Left kidney (tissue), 1 donor: ENCODE measurements at regions not wholly inside any gene's neighbourhood (a gene's known extent, or its start where the extent isn't known, plus 50 kb on each side); places are given as distances from the start of the nearest gene placed in this dataset.
"Not testable (repeated sequence)": the region's sequence is repeated elsewhere in the genome, so short reads cannot be mapped to it uniquely, and the experiment has no call there.

ENCODE experiments used
- DNase-seq: peaks from one replicate; pipeline ENCODE4 v3.0.0-alpha.2; 2013

DNA sequence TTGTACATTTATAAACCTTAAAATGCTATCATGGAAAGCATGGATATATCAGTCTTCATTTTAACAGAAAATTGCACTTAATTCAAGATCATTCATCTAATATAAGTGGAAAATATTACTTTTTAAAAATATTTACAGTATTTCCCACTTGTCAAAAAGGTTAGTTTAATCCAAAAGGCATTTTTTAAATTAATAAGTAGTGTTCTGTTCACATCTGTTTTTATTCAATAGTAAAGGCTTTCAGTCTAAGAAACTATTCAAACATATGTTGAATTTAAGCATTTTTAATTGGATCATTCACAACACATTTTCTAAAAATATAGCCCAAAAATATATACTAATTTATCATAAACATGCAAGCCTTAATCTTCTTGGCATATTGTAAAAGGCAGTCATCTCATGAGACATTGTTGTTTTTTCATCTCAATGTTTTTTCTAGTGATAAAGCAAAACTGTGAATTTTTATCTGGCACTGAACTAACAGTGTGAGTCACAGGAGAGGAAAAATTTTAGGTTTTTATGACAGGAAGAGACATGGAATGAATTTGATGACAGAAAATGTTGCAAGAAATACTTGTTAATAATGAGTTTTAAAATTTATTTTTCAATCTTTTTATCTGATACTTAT, 1642.5 kb upstream of the TMEFF2 start:
- DNase-seq: no peak

DNA sequence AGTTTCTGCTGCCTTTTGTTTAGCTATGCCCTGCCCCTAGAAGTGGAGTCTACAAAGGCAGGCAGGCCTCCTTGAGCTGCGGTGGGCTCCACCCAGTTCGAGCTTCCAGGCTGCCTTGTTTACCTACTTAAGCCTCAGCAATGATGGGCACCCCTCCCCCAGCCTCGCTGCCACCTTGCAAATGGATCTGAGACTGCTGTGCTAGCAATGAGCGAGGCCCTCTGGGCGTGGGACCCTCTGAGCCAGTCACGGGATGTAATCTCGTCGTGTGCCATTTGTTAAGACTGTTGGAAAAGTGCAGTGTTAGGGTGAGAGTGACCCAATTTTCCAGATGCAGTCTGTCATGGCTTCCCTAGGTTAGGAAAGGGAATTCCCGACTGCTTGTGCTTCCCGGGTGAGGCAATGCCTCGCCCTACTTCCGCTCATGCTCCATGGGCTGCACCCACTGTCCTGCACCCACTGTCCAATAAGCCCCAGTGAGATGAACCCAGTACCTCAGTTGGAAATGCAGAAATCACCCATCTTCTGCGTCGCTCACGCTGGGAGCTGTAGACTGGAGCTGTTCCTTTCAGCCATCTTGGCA, 1641.8 kb upstream of the TMEFF2 start:
- not testable (repeated sequence) for DNase-seq

DNA sequence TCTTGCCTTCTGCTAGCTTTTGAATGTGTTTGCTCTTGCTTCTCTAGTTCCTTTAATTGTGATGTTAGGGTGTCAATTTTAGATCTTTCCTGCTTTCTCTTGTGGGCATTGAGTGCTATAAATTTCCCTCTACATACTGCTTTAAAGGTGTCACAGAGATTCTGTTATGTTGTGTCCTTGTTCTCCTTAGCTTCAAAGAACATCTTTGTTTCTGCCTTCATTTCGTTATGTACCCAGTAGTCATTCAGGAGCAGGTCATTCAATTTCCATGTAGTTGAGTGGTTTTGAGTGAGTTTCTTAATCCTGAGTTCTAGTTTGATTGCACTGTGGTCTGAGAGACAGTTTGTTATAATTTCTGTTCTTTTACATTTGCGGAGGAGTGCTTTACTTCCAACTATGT, 1639.2 kb upstream of the TMEFF2 start:
- not testable (repeated sequence) for DNase-seq

DNA sequence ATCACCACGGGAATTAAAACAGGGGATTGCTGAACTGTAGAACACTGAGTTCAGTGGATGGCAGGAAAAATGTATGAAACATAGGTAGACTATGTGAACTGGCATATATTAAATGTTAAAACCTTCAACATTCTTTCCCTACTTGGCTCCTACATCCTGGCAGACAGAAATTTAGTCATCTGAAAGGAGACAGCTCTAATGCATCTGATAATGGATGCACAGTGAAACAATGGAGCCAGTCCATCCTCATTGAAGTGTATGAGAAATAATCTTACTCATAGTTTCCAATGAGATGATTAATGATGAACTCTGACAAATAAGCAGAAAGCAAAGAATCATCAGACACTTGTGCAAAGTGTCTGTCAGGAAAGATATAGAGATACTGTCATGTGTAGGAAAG, 1629.7 kb upstream of the TMEFF2 start:
- DNase-seq: no peak

DNA sequence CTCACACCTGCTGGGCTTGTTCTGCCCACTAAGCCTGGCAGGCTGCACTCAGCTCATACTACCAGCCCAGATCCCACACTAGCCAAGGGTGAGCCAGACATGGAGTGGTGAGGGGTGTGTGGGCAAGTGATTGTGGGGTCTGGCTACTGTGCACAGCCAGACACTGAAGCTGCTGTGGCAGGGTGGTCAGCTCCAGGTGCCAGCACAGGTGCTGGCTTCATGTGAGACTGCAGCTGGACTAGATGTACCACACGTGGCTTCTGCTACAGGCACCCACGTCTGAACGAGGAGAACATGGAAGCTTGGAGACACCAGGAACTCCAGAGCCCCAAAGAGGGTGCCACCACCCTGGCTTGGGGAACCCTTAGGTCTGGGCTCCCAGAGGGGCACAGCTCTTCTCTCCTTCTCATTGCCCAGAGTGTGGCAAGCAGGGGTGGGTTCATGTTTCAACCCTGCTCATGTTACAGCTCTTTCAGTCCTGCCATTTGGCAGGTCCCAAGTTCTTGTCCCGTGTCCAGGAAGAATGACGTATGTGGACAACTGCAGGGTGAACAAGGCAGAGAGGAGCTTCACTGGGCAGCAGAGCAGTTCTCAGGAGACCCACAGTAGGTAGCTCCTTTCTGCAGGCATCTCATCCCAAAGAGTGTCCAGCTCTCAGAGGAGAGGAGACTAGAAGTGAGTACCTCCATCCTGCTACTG, 1624.2 kb upstream of the TMEFF2 start:
- DNase-seq: no peak

DNA sequence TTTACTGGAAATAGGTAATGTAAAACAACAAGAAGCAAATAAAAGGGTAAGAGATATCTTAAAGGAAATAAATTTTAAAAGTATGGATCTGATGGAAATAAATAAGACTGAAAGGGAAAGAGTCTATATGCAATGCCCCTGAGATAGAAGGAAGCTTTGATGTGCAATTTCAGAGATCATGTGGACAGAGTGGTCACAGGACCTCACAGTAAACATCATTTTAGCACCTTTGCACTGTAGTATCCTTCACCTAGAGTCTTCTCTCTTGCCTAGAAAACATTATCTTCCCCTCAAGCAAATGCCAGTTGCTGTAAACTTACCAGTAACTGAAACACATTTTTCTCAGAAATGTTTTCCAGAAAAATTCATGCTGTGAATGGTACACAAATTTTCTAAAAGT, 1621.3 kb upstream of the TMEFF2 start:
- DNase-seq: no peak

DNA sequence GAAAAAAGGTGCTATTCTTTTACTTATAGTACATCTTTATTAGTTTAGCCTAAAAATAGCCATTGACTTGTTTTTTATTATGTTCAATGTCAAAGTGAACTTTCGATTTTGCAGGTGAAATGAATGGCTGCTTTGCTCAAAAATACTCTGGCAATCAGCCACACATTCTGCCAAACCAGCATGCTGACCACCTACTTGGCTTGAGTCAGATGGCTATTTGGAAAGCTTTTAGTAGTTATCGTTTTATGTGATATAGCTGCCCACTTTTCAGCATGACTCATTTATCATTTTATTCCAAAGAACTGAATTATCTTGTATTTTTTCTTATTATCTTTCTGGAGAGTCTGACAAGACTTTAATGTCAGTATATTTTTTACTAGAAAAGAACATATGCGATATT, 1615.8 kb upstream of the TMEFF2 start:
- DNase-seq: no peak

DNA sequence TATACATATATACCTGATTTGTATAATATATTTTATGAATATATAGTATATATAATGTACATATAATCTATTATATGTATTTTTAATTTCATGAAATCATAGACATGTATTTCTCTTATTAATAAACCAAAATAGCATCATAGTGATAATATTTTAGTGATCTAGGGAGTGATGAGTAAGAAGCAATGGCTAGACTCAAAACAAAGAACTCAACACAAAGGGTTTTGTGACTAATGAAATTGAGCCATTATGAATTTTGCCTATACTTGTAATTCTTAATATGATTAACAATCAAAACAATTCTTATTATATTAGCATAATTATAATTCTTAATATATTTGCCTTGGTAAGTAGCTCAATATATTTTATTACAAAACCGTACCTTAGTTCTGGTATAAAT, 1614.1 kb upstream of the TMEFF2 start:
- no peak for DNase-seq

DNA sequence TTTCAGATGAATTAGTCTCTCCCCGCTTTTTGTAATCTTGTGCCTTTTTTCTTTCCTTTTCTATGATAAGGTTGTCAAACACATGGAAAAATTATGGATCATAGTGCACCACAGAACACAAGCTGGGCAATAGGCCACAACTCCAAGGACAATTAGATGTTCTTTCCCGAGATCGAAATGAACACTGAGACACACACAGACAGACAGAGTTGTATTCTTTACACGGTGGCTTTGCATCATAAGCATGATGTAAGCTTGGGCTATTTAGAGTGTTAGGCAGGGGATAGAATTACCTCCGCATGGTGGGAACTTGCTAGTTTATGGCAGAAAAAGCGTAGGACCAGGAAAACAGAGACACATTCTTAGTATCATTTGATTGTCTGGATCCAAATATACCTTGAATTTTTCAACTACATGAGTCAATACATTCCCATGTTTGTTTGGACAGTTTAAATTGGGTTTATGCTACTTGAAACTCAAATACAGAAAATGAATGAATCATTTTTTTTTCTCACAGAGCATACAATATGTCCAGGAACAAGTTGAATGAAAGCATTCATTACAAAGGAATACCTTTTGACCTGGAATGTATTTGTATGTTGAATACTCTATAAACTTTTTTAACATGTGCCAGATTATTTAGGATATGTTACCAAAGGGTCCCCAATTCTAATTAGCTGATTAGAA, 1611.5 kb upstream of the TMEFF2 start:
- peak; percentile 1 for DNase-seq

DNA sequence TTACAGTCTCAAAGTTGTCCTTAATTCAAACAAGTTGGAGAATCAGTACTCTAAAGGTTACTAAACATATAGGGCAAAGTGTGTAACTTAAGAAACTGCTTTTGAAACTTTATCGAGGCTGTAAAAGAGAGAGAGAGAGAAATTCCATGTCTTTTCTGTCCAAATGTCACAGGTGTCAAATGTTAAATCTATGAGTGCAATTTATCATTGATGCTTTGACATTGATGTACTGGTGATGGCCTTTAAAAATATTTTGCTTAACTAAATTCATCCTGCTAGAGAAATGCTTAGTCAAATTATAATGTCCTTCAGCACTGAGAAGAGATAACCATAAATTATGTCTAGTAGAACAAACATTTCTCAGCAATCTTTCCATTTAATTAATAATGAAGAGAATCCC, 1602.1 kb upstream of the TMEFF2 start:
- no peak for DNase-seq

DNA sequence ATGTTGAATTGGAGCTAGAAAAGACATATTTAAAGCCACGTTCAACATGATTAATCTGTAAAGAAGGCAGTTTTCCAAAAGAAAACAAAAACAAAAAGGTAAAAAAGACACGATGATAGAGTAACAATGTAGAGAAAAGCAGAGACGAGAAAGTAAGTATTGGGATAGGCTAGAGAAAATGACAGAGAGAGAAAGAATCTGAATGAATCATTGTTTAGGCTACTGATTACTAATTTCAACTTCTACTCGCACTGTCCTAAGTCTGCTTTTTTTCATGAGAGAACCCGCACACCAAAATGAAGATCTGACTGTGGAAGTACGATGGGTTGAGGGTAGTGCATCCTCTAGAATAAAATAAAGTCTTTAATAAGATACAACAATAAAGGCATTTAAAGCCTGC, 1599.2 kb upstream of the TMEFF2 start:
- no peak for DNase-seq

DNA sequence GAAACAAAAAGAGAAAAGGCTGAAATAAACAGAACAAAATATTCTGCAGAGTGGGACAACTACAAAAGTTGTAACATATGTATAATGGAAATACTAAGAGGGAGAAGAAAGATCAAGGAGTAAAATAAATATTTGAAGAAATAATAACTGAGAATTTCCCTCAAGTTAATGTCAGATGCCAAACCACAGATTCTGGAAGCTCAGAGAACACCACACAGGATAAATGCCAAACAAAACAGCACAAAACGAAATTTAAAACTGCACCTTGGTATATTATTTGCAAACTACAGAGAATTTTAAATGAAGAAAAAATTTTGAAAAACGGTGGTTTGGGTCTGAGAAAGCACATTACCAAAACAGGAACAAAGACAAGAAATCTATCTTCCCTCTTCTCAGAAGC, 1588.9 kb upstream of the TMEFF2 start:
- DNase-seq: no peak

DNA sequence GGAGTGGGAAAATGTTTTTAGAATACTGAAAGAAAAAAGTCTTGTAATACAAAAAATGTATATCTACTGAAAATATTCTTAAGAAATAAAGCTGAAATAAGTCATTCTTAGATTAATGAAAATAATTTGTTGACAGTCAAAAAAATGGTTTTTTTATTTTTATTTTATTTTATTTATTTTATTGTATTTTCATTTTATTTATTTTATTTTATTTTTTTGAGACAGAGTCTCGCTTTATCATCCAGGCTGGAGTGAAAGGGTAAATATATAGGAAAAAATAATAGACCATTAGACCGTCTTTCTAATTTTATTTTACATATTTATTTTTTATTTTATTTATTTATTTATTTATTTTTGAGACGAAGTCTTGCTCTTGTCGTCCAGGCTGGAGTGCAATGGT, 1583.6 kb upstream of the TMEFF2 start:
- no peak for DNase-seq

DNA sequence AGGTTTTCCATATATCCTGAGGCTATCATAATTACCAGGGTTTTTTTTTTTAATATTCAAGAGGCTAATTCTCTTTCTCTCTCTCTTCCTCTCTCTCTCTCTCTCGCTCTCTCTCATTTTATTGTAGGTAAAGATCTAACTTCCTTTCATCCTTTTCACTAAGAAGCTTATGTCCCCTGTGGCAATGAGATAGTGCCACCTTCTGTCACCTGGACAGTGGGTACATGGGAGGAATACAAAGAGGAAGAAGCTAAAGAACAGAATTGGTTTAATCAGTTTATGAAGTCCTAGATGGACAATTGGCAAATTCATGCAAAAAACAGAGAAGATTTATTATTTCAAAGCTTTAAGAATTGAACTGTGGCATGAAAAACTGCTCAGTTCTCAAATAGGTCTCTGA, 1582.3 kb upstream of the TMEFF2 start:
- DNase-seq: no peak

DNA sequence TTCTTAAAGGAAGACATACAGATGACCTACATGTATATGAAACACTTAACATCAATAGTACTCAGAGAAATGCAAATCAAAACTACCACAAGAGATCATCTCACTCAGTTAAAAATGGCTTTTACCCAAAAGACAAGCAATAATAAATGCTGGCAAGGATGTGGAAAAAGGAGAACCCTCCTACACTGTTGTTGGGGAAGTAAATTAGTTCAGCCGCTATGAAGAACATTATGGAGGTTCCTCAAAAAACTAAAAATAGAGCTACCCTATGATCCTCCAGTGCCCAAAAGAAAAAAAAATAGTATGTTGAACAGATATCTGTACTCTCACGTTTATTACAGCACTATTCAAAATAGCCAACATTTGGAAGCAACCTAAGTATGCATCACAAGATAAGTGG, 1579.4 kb upstream of the TMEFF2 start:
- DNase-seq: no peak

DNA sequence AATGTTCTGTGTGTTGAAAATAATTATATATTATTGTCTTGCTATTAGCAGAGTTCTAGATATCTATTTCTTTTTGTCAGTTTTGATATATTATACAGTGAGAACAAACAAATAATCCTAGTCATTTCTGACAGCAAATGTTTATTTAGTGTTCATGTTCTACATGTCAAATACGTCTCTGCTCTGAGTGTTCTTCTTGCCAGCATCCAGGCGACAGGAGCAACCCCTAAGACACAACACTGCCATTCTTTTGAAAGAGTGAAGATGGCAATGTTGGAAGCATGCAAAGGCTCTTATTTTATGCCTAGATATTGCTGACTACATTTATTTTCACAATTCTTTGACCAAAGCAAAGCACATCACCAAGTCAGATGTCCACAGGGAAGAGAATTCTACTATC, 1556.6 kb upstream of the TMEFF2 start:
- DNase-seq: no peak

DNA sequence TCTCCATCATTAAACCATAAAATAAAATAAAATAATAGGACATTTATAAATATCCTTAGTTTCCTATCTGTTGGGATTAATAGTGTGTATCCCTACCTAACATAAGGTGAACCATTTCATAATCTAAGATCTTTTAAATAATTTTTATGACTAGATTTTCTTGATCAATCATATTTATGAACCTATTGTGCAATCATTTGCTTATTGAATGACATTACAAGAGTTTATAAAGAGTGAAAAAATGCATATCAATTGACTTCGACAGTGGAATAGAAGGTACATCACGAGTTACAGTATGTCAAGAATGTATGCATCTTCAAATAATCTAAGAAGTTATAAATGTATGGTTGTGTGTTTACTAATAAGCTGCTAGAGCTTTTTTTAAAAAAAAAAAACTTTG, 1554.8 kb upstream of the TMEFF2 start:
- no peak for DNase-seq

DNA sequence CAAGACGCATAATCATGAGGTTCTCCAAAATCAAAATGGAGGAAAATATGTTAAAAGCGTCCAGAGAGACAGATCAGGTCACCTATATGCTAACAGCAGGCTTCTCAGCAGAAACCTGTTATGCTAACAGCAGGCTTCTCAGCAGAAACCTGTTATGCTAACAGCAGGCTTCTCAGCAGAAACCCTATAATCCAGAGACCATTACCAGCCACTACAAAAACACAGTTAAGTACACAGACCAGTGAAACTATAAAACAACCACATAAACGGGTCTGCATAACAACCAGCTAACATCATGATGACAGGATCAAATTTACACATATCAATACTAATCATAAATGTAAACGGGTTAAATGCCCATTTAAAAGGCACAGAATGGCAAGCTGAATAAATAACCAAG, 1548.4 kb upstream of the TMEFF2 start:
- DNase-seq: no peak

DNA sequence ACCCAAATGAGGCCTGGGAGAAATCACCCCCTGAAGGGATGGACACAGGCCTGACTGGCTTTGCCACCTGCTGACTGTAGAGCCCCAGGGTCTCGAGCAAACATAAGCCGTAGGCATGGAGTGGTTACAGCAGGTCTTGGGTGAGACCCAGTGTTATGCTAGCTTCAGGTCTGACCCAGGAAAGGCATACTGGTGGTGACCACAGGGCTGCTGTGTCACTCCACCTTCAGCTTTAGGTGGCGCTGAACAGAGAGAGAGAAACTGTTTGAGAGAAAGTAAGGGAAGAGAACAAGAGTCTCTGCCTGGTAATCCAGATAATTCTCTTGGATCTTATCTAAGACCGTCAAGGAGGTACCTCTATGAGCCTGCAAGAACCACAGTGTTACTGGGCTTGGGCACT, 1544.2 kb upstream of the TMEFF2 start:
- no peak for DNase-seq

DNA sequence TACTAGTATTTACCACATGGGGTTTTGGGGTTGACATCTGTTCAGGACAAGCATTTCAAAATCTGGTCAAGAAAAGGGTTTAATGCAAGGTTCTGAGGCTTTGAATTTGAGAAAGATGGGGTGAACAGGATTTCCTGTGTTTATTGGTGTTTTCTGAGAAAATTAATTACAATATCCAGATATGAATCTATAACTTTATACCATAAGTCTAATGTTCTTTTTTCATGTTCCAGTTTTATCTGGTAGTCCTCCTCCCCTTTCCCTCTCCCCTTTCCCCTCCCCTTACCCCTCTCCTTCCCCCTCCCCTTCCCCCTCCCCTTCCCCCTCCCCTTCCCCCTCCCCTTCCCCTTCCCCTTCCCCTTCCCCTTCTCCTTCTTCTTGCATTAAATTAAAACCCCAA, 1518.2 kb upstream of the TMEFF2 start:
- no peak for DNase-seq

DNA sequence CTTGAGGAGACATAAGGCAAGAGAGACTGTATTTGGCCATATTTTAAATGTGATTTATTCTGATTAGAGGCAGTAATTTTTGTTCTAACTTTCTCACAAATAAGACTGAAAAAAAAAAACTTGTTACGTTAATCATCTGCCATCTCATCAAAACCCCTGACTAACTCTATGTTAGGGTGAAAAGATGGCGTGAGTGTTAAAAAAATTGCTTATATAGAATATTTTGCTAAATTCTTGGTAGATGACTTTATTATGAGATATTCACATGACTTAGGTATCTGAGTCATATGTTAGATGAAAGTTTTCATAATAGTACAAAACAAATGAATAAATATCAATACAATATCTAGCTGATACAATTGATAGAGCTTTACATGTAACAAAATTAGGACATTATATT, 1508.7 kb upstream of the TMEFF2 start:
- DNase-seq: no peak

DNA sequence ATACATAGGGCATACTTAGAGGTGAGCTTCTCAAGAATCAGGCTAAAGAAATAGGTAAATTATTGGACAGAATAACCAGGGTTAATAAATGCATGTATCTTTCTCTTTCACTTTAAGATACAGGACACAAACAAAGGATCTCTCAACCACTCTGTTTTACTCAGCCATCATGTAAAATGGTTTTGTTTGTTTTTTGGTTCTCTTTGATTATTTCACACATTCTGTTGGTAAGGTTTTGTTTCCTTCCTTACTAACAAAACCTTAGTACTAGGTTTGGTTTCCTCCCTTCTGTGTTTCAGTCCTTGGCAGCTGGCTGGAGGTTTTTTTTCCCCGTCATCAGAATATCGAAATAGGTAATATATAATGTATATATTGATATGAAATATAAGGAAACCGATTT, 1506.8 kb upstream of the TMEFF2 start:
- DNase-seq: no peak

DNA sequence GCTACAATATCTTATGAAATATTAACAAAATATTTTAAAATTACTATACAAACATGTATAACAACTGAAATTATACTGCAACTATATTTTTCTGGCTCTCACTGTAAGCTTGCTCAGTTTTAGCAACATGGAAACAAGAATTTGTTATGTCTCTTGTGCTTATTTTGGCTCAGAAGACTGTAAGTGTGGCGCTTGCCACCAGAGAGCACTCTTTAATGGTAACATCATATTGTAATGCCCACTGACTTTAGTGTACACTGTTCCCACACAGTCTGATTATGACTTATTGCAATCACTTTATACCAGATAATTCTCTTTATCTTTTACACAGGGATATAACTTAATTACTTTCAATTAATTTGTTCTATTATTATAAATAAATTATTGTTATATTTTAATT, 1500.6 kb upstream of the TMEFF2 start:
- DNase-seq: no peak
